ENCODE measurements at regions not wholly inside any gene's neighbourhood (a gene's known extent, or its start where the extent isn't known, plus 50 kb on each side); places are given as distances from the start of the nearest gene placed in this dataset.

- TF ChIP-seq EZH2phosphoT487 (IDR thresholded peaks at IDR 0.05; ENCODE audit: low read depth, severe bottlenecking, unreplicated experiment) (no peak), CTCF (IDR thresholded peaks at IDR 0.05; ENCODE audit: poor library complexity) (no peak)
These were observed 74.9 kb upstream of the SHH start for GRCh38 chr7:155887174-155887525.

Data from hepatocyte (in vitro differentiated cells).